GM03348 (cell line): ENCODE measurements at regions not wholly inside any gene's neighbourhood (a gene's known extent, or its start where the extent isn't known, plus 50 kb on each side); places are given as distances from the start of the nearest gene placed in this dataset.
"Not testable (repeated sequence)": the region's sequence is repeated elsewhere in the genome, so short reads cannot be mapped to it uniquely, and the experiment has no call there.

ENCODE experiments used
- DNase-seq: peaks from one replicate; pipeline ENCODE4 v3.0.0; 2012; ENCODE audit warnings: low spot score

DNA sequence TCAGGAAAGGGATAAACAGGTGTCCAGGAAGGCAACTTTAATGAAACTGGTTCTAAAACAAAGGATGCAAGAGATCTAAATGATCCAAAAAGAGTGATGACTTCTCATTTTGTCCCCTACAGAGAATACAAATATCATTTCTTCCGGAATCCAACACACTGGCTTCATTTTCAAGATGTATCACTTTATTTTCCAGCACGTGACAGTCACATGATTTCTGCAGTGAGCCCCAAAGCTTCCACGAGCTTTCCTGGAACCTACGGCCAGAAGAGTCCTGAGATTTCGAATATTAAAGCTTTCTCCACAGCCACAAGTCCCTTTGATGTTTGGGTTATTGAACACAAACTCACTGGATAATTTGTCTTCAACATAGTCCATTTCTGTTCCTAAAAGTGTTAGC is 198.0 kb downstream of the LRRC70 start:
- DNase-seq, result not testable (repeated sequence)

DNA sequence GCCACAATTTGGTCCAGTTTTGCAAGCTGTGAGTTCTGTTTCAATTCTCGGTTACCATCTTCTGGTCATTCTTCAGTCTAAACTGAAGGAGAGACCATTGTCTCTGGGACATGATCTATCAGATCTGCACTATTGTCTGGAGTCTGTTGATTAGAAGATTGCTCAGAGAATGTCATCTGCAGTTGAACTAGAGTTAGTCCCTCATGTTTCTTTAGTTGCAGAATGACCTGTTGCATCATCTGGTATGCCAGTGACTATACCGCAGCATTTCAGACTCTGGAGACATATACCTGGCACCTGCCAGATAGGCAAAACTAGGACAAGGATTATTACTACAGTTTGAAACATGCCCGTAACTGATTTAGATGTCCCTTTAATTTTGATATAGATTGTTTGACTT is 194.8 kb downstream of the LRRC70 start:
- no peak for DNase-seq

DNA sequence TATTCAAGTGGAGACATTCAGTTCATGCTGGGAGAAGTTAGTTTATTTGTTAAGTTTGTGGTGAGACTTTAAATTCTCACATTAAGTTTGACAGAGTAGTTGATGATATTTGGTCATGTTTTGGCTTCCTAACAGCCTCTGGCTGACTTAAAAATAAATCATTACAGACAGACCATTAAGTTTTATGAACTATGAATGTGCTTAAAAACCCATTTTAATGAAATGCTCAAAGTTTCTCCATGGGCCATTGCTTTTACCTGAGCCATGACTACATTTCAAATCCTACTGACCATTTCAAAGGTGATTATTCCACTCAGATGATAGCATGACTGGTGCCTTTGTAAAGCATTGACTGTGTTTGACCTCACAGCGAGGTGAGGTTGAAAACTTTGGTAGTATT is 192.7 kb downstream of the LRRC70 start:
- no peak for DNase-seq

DNA sequence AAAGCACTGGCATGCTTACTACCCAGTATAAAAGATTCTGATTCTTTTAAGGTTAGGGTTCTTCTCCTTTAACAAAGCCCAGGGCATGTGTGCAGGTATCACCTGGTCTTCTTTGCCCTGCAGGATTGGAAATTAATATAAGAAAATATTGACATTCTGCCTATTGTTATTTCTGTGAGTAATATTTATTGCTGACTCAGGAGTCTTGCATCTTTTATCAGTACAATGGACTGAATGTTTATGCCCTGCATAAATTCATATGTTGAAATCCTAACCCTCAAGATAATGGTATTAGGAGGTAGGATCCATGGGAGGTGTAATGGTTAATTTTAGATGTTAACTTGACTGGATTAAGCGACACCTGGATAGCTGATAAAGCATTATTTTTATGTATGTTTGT is 189.0 kb downstream of the LRRC70 start:
- DNase-seq, result no peak

DNA sequence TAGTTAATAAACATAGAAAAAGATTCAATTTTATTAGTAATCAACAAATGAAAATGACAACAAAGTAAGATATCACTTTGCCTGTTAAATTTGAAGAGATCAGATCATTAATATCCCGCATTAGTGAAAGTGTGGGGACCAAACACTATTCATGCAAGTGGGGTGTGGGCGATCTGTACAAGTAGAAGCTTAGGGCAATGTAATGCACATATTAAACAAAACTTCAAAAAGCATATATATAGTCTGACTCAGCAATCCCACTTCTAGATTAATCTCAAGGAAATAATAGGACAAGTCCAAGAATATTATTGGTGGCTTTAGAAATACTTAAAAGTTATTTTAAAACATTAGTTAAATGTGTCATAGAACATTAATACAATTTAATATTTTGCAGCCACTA is 188.5 kb downstream of the LRRC70 start:
- no peak for DNase-seq

DNA sequence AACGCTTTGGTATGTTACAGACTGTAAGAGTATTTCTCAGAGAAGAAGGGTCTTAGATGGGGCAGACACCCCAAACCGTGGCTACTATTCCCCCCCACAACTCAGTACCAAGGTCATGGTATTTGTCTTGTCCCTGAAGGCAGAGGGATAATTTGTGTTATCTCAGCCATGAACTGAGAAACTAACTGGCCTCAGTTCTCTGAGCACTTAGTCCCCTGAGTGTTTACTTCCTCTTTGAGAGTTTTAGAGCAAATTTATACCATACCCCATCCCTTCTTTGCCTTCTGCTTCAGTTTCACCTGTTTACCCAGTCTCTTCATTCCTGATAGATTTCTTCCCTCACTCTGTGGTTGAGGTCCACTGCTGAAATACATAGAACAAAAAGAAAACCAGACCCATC is 183.9 kb downstream of the LRRC70 start:
- no peak for DNase-seq

DNA sequence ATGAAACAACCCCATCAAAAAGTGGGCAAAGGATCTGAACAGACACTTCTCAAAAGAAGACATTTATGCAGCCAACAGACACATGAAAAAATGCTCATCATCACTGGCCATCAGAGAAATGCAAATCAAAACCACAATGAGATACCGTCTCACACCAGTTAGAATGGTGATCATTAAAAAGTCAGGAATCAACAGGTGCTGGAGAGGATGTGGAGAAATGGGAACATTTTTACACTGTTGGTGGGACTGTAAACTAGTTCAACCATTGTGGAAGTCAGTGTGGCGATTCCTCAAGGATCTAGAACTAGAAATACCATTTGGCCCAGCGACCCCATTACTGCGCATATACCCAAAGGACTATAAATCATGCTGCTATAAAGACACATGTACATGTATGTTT is 179.1 kb downstream of the LRRC70 start:
- DNase-seq, result not testable (repeated sequence)

DNA sequence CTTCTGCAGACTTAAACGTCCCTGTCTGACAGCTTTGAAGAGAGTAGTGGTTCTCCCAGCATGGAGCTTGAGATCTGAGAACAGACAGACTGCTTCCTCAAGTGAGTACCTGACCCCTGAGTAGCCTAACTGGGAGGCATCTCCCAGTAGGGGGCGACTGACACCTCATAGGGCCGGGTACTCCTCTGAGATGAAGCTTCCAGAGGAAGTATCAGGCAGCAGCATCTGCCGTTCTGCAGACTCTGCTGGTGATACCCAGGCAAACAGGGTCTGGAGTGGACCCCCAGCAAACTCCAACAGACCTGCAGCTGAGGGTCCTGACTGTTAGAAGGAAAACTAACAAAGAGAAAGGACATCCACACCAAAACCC is 174.4 kb downstream of the LRRC70 start:
- DNase-seq, result not testable (repeated sequence)

DNA sequence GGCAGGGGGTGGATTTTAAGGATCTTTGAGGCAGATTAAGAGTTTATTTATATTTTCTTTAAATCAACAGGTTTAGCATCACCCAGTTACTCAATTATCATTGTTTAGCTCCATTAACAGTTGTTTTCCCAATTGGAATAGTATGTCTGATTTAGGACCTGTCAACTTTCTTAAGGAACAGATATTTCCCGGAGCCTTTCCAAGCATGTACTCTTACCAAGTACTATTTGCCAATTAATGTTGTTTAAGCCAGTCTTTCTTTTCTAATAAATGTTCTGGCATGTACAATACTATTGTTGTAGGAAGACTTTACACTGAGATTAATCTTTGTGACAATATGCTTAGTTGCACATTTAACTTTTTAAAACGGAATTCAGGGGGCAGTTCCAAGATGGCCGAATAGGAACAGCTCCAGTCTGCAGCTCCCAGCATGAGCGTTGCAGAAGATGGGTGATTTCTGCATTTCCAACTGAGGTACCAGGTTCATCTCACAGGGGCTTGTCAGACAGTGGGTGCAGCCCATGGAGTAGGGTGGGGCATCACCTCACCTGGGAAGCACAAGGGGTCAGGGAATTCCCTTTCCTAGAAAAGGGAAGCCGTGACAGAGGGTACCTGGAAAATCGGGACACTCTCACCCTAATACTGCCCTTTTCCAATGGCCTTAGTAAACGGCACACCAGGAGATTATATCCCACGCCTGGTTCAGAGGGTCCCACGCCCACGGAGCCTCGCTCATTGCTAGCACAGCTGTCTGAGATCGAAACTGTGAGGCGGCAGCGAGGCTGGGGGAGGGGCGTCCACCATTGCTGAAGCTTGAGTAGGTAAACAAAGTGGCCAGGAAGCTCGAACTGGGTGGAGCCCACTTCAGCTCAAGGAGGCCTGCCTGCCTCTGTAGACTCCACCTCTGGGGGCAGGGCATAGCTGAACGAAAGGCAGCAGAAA is 173.7 kb downstream of the LRRC70 start:
- not testable (repeated sequence) for DNase-seq

DNA sequence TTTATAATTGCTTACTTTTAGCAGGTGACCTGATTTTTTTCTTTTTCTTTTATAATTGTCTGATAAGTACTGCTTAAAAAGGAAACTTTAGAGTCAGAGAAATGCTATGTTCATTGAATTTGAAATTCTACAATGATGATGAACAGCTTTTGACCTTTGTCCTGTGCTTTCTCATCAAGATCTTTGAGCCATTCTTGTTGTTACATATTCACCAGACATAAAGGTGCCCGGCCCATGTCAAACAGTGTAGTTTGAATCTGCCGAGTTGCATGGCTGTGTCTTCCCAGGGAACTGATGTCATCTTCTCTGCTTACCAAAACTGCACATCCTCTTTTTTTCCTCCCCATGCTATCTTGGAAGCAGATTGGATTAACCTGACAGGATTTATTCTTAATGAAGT is 163.6 kb downstream of the LRRC70 start:
- DNase-seq, result no peak

DNA sequence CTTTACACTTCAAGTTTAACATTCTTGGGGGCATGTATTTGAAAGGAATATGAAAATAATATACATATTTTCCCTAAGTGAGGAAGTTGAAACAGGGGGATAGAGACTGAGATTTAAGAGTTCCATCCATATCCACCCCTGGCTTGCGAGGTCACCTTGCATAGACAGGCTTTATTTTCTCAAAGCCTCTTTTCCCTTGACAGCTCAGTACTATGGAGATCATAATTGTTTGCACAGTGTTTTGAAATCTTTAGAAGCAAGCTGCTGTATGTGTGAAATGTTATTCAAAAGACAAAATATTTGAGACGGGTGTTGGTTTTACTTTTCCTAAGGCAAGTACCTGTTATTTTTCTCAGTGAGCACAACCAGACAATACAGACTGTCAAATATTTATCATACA is 163.1 kb downstream of the LRRC70 start:
- DNase-seq, result no peak

DNA sequence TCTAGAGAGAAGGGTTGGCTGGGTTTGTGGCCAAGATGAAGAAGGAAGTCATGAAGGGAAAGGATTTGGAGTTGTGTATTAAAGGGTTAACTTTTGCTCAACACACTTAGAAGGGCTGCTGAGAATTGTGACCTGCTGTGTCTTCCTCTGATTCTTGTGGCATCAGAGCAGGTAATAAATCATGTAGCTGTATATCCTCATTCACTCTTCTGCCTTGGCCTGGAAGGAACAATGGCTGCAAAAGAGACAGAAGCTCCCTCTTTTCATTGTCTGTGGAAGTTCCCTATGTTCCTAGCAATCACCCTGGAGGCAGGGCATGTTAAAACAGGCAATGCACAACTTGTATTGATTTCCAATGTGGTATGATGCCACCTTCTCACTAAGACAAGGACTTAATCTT is 159.1 kb downstream of the LRRC70 start:
- no peak for DNase-seq

DNA sequence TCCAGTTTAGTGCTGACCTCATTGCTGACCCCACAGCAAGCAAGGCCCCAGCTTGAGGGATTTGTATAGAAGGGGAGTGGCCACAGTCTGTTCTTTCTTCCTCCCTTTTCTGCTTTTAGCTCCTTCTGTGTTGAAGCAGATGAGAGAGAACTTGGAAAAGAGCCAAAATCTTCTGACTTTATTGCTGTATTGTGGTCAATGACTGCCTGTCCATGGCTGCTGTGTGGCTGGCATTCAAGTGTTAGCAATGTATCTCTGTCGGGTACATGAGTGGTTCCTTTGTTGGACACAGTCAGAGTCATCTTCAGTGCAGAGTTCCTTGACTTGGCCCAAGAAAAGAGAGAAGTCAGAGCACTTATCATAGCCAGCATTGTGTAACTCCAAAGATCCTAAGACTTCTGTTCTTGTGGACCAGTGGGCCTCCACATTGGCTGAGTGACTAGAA is 154.1 kb downstream of the LRRC70 start:
- DNase-seq, result no peak

DNA sequence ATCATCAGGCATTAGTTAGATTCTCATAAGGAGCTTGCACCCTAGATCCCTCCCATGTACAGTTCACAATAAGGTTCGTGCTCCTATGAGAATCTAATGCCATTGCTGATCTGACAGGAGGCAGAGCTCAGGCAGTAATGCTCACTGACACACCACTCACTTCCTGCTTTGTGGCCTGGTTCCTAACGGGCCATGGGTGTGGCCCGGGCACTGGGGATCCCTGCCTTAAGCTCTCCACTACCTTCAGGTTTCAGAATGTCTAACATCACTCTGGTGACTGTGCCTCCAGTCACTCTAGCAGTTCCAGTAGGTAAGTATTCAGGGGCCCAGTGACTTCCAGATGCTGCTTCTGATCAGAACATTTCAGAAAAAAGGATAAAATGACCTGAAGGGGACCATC is 152.4 kb downstream of the LRRC70 start:
- DNase-seq, result no peak

DNA sequence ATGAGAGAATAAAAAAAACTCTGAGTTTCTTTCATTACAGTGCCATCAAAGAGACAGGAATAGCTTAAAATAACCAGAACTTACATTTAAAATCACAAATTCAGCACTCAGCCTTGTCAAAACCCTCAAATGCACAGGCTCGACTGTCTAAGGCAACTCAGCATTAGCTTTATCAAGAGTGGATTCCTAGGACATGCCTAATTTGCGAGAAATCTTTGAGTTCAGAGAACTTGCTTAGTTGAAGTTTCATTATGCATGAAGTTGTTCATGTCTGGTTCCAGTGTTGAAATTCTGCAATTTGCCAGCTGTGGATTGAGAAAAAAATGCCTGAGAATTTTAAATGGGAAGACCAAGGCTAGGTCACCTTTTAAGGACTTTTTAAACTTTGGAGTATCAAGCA is 151.1 kb downstream of the LRRC70 start:
- no peak for DNase-seq

DNA sequence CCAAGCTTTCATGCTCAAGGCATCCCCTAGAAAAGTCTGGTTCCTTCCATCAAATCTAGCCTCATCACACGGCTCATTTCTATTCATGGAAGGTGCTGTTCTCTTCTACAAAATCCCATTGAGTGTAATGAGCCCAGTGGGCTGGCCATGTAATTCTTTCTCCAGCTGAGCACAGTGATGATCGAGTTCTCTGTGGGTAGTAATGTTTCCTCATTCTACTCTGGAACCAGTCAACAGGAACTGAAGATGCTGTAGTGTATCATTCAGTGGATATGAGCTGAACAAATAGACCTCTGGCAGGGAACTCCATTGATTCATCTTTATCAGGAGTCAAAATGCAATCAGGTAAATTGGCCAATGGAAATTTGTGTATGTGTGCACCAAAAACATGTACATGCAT is 149.2 kb downstream of the LRRC70 start:
- no peak for DNase-seq

DNA sequence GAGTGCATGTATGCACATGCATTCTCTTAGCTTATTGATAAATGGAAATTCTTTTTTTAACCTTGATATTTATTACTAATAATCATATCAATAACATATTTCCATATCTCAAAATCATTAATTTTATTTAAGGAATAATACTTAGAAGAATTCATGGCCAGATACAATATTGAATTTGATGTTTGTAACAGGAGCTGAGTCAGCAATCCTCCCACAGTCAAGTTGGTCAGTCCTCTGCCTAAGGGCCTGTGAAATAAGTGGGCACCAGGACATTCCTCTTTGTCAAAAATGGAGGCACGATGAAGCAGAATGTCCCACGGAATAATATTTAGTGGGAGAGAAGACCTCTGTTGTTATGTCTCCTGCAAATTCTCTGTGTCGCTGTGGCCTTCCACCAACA is 148.6 kb downstream of the LRRC70 start:
- DNase-seq, result no peak

DNA sequence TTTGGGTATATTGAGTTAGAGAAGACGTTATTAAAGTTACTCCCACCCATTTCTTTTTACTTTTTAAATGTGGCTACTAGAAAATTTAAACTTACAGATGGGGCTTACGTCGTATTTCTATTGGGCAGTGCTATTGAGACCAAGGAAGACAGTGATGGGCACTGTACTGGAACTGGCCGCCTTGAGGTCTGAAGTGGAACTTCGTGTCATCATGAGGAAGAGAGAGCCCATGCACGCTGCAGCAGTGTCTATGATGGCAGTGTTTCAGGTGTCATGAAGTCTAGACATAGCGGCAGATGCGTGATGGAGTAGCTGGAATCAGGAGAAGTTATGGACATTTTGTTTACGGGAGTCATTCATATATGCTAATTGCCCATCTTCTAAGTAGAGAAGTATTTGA is 143.7 kb downstream of the LRRC70 start:
- no peak for DNase-seq

DNA sequence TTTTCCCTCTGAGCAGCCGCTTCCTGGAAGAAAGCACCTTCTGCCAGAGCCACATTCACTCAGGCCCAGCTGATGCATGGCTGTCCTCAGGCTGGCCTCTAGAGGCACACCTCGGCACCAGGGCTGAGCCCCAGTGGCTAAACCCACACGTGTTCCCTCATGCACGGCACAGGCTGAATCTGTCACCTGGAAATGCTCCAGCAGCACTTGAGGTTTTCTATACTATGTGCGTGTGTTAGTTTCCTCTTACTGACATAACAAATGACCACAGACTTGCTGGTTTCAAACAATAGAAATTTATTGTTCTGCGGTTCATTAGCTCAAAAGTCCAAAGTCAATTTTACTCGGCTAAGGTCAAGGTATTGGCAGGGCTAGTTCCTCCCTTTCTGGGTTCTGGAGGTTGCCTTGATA is 141.4 kb downstream of the LRRC70 start:
- DNase-seq, result peak; percentile 40

DNA sequence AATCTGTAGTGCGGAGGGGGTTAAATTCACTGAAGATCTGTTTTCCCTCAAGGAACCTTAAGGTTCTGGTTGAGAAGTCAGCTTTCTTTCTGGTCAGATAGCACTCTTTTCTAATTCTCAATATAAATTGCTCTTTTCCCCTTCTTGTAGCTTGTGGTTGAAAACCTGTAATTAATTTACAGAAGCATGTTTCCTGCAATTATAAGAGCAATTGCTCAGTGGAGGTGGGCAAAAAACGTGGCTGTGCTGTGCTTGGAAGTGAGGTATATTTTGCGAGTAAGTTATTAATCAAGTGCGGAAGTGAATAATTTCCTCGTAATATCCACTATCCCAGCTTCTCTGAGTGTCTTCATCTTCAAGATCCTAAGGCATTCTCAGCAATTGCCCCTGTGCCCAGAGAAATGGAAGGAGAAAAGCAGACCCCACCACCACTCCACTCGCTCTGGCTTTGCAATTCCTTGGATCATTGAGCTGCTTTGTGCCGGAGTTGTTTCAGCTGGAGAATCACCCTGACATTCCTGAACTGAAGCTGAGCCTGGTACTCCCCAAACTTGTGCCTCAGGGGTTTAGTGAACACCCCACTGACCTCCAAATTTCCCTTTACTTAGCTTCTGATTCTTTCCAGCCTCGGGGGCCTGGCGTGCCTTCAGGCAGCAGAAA is 140.6 kb downstream of the LRRC70 start:
- DNase-seq, result no peak

DNA sequence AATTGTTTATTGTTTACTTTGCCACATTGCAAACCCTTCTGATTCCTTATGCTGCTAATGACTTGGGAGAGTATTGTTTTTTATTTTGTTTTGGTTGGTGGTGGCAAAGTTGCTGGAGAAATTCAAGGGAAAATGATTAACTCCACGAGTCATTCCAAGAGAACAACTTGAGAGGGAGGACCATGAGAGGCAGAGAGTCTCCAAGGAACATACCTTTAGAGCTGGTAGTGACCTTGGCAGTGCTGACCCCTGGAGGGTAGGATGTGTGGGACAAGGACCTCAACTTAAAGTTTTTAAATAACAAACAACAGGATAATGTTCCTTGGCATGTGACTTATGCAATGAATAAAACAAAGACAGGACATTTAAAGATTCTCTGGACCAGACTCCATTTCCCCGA is 139.7 kb downstream of the LRRC70 start:
- DNase-seq, result no peak

DNA sequence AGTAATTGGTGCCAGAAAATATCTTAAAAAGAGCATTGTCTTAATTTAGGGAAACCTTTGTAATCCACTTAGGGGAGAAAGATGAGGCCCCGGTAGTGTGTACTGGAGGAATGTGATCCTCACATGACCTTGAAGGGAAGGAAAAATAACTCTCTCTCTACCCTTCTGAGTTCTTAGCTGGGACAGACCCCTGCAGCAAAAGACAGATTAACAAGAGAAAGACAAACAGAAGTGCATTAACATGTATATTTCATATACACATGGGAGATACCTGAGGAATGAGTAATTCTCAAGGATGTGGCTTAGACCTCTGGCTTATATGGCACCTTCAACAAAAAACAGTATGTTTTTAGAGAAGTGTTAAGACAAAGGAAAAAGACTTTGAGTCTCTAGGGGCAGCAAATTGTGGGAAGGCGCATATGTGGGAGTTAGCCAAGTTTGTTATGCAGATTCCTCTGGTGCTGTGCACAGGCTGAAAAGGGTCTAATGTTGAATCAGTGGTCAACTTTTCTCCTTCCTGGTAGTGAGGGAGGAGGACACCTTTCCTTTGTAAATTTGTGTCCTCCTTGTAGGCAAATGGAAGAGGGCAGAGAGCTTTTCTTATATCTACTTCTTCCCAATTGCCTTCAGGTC is 138.8 kb downstream of the LRRC70 start:
- DNase-seq, result no peak

DNA sequence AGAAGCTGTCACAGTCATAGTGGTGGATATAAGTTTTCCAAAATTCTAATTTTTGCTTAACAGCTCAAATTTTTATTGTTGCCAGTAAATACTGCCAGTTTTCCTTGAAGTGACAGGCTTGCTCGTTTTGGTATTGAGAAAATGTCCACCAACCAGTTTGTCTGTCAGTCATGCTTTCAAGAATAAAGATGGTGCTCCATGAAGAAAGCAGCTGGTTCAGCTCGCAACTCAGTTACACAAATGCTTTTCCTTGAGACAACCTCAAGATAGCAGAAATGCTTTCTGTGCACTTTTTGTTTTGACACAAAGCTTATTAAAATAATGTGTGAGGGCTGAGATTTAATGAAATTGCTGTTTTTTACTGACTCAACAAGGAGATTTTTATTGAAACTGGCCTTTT is 135.7 kb downstream of the LRRC70 start:
- no peak for DNase-seq
